GM18868 (cell line): ENCODE measurements at regions not wholly inside any gene's neighbourhood (a gene's known extent, or its start where the extent isn't known, plus 50 kb on each side); places are given as distances from the start of the nearest gene placed in this dataset.
"Not testable (repeated sequence)": the region's sequence is repeated elsewhere in the genome, so short reads cannot be mapped to it uniquely, and the experiment has no call there.

Experiments used
- ATAC-seq: cut with Tn5 transposase; IDR thresholded peaks from one replicate; pipeline ENCODE4 v1.9.1; 2021; ENCODE audit warnings: mild to moderate bottlenecking, moderate library complexity; ENCODE audit not compliant: unreplicated experiment

DNA sequence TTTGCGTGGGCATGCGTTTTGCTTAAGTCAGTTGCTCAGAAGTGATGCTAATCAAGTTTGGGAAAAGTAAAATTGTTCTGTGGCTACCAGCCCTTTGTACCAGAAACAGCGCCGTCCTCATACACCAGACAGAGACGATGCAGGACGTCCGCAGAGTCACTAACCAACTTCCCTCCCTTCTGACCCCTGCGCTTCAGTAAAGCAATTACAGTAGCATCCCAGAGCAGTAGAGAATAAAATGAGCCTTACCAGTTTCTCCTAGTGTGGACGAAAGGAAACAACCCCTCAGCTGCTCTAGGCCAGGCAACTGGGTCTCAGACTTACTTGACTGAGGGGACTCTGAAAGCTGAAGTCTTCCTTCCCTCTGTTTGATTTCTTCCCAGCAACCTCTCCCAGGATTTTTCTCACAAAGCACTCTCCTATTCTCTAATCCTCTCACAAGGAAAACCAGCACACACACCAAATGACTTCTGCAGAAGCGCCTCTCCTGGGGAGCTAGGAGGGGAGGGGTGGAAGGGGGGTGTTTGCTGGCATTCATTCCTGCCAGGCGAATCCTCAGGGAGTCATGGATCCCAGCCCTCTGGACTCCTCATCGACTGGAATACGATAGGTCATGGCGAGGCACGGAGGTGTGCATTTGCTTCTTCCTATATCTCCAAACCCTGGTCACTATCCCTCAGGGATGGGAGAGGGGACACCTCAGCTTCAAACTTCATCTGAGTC is 56.0 kb upstream of the MID1 start:
- no peak for ATAC-seq

DNA sequence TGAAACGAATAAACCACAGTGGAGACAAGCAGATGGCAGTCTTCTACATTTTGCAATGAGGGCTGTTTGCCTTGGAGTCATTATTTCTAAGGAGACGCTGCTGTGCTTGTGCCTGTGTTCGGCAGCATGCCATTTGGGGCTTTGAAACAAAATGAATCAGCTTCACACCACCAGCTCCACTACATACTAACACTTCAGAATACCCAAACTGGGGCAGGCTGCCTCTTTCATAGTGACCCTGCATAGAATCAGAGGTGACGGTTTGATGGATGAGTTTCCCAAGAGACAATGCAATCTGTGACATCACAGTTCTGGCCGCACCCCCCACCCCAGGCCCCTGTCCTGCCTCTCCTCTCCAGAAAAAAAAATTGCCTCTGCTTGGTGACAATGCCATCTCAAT is 57.1 kb upstream of the MID1 start:
- ATAC-seq, result no peak

DNA sequence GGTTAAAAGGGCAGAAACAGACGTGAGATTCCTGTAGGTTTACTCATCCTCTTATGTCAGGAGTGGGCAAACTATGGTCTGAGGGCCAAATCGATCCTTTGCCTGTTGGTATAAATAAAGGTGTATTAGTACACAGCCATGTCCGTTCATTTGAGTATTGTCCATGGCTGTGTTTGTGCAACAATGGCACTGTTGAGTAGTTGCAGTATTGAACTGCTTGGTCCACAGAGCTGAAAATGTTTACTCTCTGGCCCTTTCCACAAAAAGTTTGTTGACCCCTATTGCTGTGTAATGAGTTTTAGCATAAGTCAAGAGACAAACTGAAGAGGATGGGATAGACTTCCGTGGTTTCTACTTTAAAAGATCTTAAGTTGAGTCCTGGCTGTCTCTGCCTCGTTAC is 59.0 kb upstream of the MID1 start:
- ATAC-seq, result no peak

GRCh38 chrX:10681167-10681566 is 60.8 kb upstream of the MID1 start:
- ATAC-seq, result no peak

- ATAC-seq, result not testable (repeated sequence)
These were observed 63.2 kb upstream of the MID1 start for GRCh38 chrX:10683631-10684030.

GRCh38 chrX:10685923-10686595 is 65.7 kb upstream of the MID1 start:
- no peak for ATAC-seq

- not testable (repeated sequence) for ATAC-seq
These were observed 71.4 kb upstream of the MID1 start for GRCh38 chrX:10691751-10692150.

GRCh38 chrX:10697616-10698317 is 77.4 kb upstream of the MID1 start:
- no peak for ATAC-seq

DNA sequence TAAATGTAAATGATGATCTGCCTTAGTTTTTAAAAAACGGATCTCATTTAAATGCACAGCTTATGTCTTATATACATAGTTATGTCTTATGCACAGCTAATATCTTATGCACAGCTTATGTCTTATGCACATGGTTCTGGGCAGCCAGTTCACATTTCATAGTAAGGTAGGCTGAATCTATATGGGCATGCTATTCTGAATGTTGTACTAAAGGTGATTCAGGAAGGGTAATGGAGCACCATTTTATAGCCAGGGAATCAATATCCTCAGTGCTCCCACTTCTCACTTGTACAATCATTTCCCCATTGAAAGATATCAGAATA is 77.9 kb upstream of the MID1 start:
- ATAC-seq, result no peak

GRCh38 chrX:10702031-10702430 is 81.6 kb upstream of the MID1 start:
- no peak for ATAC-seq

GRCh38 chrX:10706342-10706741 is 86.0 kb upstream of the MID1 start:
- ATAC-seq, result not testable (repeated sequence)

- ATAC-seq, result no peak
These were observed 87.4 kb upstream of the MID1 start for GRCh38 chrX:10707773-10708172.

GRCh38 chrX:10709276-10709675 is 88.9 kb upstream of the MID1 start:
- ATAC-seq, result no peak

DNA sequence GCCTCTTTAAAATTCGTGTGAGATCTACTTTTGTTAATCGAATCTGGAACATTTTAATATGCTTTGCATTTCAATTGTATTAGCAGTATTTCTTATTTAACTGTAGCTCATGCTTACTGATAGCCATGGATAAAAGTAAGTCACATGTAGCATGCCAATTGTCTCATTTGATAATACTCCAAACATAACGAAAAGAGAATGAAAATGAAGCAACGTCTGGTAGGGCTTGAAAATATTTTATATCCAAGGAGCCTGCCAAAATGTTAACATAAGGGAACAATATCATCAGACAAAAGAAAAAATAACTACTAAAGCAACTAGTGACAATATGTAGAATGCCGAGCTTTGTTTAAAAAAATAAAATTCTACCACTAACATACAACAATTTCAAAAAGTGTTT is 94.1 kb upstream of the MID1 start:
- no peak for ATAC-seq

GRCh38 chrX:10722851-10723250 is 102.5 kb upstream of the MID1 start:
- peak; percentile 63 for ATAC-seq

DNA sequence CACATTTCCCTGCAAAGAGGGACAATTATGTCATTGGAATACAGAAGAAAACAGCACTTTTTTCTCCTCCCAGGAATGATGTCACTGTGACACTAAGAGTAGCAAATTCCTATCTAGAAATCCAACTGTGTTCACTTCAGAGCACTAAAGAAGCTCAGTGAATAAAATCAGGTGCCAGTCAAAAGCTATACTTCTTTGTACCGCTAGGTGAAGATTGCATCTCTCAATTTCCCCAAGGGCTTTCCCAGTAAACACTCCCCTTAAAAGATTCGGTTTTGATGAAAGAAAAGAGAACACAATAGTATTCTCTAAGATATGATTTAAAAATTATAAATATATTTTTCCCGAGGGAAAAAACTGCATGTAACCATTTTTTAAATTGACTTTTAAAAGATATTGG is 104.7 kb upstream of the MID1 start:
- peak; percentile 51 for ATAC-seq

- no peak for ATAC-seq
These were observed 106.3 kb upstream of the MID1 start for GRCh38 chrX:10726647-10727046.

DNA sequence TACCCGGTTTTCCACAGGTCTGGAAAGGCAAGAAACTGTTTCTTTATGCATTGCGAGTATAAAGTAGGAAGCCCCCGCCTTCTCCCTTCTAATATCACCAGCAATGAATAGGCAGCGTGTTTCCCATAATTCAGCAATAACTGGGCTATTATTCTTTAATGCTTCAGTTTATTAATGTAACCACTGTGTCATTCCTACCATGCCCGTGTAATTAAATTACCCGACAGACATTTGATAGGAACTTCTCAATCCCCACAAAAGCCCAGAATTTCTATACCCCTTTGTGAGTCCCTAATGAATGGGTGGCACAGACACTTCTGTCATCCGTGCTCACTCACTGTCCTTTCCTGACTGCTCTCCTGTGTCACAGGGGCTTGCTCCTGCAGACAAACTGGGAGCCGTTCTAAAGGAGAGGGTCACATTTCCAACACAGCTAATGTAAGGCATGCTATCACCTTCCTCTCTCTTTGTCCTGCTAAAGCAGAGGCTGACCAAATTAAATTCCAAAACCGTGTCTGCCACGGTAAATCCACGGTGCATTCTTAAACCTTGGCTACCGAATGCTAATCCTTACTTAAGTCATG is 108.5 kb upstream of the MID1 start:
- no peak for ATAC-seq

GRCh38 chrX:10739426-10739825 is 119.0 kb upstream of the MID1 start:
- ATAC-seq, result no peak

- ATAC-seq, result no peak
These were observed 120.6 kb upstream of the MID1 start for GRCh38 chrX:10741003-10741402.

- ATAC-seq, result no peak
These were observed 121.2 kb upstream of the MID1 start for GRCh38 chrX:10741550-10741949.

DNA sequence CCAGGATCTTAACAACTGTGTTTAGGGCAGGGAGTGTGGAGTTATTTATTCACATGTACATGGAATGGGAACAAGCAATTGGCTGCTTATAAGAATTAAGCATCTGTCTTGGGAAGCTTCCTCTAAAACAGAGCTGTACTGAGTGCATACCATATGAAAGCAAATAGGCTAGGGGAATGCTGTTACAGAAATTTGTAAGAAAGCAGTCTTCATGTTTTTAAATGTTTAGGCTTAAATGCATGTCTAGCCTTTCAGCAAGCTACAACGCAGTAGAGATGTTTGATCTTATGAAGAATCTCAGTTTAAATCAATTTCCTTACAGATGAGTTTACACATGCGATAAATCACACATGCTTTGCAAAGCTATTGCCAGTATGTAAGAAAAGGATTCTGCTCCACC is 123.1 kb upstream of the MID1 start:
- no peak for ATAC-seq
